Islet precursor cell (in vitro differentiated cells): ENCODE measurements at regions not wholly inside any gene's neighbourhood (a gene's known extent, or its start where the extent isn't known, plus 50 kb on each side); places are given as distances from the start of the nearest gene placed in this dataset.
"Not testable (repeated sequence)": the region's sequence is repeated elsewhere in the genome, so short reads cannot be mapped to it uniquely, and the experiment has no call there.

ENCODE experiments used
- DNase-seq: peaks from one replicate; pipeline ENCODE4 v3.0.0-alpha.2; 2018

DNA sequence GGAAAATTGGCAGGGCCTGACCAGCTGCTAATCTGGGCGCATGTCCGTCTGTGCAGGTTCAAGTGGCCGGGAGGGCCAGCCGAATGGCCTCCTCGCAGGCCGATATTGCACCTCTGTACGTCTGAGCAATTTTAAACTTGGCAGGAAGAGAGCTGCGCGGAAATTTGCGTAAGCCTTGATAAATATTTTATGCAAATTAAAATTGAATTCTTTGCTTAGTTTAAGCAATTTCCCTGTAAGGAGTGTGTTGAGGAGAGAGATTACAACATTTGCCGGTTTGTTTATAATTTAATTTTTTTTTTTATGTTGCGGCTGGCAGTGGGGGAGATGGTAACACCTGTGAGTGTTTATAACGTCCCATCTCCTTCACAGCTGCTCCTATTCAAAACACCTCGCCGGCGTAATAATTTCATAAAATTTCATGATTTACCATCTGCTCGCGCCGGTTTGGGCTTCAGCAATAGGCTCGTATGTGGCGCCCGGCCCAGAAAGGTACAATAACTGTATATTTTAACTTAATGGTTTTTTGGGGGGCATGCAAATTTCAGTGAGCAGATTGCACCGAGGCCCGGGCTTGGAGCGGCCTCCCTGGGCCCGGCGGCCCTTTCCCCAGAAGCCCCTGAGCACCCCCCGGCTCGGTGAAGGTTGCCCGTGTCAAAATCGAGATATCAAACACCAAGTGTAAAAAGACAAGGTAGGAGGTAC, 269.4 kb upstream of the MVB12B start:
- peak; percentile 41 for DNase-seq

DNA sequence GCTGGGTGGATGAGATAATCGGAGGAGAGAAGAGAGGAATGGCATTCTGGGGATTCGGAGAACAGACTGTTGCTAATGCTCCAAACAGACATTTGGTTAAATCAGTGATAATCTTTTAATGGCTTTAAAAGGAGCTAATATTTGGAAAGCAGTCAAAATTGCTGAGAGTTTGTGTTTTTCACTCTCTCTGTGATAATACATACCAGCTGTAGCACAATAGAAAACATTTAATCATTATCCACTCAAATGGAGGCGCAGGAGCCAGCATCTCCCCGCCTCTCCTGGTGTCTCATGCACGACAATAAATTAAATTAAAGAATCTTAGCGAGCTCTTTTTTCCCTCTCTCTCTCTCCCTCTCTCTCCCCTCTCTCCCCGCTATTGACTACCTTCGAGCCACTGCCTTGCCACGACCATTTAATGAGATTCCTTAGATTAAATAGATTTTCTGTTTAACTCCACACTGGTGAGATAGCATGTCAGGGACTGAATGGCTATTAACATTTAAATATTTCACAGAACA, 268.6 kb upstream of the MVB12B start:
- peak; percentile 4 for DNase-seq

DNA sequence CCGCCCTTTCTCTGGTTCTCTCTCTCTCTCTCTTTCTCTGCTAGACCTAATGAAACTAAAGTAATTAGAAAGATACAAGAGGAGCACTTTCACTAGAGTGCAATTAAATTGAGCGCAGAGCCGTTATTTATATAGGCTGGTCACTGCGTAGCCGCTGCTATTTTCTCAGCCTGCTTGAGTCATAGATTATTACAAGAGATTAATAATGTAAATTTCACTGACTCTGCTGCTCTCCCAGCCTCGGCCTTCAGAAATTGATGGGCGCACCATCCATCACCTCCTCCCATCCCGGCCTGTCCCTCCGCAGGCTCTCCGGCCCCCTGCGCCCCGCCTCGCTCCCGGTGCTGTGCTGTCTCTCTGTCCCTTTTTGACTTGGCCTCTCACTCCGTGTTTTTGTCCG, 268.0 kb upstream of the MVB12B start:
- DNase-seq, result no peak

DNA sequence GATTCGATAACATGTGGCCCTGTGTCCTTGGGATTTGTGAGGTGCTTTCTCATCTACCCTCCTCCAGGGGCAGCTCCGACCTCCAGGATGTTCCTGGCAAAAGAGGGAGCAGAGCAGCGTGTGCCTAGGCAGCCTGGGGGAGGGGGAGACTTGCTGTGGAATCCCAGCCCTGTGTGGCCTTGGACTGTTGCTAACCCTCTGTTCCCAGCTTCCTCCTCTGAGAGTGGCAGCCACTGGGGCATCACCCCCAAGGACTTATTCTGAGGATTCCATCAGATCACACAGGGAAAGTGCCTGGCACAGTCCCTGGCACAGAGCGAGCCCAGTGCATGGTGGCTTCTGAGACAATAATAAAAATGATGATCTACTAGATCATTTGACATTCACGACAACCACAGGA, 265.1 kb upstream of the MVB12B start:
- no peak for DNase-seq

DNA sequence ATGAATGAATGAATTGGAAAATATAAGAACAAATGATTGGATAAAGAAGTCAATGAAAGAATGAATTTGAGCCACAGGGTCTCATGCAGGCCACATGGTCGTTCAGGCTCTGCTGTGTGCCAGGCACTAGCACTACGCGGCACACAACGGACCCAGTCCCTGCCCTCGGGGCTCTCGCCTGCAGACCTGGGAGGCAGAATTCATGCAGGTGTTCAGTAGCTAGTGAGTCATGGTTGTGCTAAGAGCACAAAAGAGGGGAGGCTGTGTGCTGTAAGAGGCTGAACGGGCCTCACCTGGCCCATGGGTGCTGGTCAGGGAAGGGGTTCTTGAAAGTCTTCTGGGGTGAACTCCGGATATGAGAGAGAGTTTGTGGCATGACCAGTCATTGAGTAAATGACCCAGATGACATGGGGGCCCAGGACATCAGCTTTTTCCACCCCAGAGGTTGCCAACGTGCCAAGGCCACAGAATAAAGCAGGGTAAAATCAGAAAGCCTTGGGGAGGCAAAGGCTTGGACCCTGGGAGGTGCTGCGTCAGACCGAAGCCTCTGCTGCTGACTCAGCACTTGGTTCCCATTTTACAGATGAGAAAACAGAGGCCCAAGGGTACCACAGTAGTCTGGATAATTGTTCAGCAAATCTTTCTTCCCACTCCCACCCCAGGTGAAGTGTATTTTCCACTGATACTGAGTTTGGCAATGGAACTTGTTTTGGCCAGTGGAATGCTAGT, 264.3 kb upstream of the MVB12B start:
- no peak for DNase-seq

DNA sequence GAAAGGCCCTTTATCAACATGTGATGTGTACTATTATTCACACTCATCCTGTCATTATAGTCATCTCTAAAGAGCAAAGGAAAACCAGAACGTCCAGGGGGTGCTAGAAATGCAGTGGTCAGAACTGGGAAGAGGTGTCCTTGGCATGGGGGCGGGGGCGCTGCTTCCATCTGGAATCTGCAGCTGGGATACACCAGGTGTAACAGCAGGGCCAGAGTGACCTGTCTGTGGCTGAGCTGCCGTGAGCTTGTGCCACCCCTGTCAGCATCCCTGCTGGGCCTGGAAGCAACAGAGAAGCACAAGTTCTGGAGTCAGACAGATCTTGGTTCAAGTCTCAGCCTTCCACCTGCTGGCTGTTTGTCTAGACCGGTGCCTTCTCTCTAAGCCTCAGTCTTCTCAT, 263.3 kb upstream of the MVB12B start:
- no peak for DNase-seq

DNA sequence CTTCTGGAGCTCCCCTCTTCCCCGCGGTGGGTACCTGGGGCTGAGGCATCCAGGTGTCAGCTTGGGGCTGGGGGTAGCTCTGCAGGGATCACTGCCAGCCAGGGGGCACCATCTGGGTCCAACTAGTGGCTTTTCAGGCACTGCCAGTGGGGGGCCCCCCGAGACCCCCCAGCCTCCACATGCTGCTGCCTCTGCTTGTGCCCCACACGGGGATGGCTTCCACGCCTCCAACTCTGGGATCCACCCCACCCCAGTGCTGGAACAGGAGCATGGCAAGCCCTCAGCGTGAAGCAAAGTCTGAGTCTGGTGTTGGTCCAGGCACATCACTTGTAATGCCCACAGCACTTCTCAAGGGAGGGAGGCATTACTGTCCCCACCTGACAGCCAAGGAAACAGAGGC, 260.5 kb upstream of the MVB12B start:
- no peak for DNase-seq

DNA sequence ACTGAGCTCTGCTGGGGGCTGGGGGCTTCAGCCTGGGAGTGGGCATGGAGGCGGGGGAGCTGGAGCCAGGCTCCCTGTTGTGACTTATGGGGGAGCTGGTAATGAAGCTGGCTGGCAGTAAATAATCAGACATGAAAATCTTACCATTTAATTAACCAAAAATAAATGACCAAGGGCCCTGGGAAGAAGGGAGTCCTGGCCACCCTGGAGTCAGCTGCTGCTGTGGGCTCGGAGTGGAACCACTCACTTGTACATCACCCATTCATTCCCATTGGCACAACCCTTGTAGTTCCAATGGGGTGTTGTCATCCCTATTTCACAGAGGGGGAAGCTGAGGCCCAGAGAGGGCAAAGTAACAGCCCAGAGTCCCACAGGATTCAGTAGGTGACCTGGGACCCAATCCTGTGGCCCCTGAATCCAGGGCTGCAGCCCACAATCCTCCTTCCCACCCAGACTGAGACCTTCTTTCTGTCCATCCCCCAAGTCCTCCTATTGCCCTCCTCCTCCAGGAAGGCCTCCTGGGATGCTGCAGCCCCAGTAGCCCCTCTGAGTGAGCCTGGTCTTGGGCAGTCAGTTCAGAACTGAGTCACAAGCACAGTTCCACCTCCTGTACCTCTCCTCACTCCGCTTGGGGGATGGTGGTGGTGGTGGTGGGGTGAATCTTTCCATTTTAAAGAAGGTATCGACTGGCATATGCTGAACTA, 259.4 kb upstream of the MVB12B start:
- DNase-seq, result no peak

DNA sequence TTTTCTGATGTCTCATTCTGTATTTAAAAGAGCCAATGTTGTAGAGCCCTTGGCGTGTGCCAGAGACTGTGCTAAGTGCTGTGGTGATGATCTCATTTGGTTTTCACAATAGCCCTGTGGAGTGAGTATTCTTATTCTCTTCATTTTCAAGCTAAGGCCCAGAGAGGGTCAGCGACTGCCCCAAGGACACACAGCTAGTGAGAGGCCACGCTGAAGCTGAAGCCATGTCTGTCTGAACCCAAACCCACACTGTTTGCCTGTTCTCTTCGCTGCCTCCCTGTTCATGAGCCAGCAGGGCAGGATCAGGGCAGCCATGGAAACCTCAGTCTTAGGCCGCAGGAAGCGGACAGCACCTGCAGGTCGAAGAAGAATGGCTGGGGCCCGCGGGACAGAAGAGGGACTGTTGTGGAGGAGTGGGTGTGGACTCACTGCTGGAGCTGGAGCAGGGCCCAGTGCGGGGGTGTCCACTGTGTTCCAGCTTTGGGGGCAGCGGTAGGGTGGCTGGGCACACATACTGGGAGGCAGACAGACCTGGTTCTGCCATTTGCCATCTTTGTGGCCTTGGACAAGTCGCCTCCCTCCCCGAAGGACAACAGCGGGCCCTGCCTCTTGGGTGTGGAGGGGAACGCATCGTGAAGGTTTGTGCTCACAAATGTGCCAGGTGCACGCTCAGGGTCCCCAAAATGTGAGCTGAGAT, 257.9 kb upstream of the MVB12B start:
- DNase-seq, result no peak

DNA sequence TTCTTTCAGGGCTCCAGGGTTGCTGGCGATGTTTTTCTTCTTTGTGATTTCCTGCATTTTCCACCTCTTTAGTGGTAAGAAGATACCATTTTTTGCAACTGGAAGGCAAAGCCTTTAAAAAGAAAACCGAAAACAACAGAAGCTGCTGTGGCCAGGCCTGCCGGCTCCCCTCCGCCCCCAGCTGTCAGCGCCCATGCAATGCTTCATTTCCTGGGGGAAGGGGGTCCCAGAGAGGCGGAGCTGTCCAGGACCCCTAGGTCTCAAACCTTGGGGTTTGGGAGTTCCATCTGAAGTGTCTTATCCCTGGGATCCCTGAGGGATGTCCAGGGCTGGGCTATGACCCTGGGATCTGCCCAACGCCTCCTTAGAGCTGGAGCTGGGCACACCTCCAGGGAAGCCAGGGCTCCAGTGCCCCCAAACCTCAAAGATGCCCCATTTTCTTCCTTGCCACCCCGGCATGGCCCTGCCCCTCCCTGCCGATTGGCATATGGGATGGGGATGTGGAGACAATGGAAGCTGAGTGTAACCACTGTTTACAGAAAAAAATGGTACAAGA, 257.2 kb upstream of the MVB12B start:
- DNase-seq, result no peak

DNA sequence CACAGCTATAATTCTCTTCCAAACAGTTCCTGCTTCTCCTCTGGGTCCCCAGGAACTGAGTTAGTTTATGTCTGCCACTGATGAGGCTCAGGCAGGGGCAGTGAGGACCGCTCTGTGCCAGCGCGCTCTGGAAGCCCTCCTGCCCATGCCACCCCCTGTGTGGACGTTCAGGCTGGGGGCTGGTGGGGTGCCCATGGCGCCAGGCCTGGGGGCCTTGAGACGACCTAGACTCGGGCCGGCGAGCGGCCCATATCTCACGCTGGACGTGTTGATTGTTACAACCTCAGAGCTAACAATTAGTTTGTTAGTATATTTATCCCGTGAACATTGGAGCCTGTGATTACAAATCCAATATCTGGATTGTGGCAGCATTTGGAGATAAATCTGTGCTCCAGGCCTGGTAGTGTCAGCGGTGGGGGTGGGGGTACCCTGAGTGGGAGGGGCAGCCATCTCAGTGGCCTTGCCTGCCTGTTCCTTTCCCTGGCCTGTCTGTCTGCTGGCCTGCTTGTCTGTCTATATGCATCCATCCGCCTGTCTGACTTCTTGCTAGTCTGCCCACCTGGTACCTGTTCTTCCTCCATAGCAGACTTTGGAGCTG, 256.5 kb upstream of the MVB12B start:
- no peak for DNase-seq

DNA sequence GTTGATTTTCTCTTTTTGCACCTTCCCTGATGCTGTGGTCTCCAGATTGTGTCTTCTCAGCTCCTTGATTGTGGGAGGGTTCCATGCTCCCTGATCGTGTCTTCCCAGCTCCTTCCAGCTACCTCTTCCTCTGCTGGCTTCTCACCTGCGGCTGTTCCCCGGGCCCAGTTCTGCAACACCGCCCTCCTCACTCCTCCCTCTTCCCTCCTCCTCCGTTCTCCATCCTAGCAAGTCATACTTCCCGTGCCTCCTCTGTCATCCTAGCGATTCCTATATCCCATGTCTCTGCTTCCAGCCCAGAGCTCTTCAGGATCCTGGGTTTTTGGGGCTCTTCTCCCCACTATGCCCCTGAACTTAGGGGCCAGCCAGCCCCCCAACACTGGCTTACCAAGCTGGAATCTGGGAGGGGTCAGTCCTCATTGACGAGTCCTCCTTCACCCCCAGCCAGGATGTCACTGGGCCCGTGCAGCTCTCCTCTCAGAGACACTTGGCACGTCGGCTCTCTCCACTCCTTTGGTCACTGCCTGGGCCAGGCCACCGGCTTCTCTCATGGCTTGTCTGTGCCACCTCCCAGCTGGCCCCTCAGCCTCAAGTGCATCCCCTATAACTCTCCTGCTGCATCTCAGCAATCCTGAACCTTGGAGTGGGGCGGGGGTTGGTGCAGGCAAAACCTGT, 255.4 kb upstream of the MVB12B start:
- DNase-seq, result no peak

DNA sequence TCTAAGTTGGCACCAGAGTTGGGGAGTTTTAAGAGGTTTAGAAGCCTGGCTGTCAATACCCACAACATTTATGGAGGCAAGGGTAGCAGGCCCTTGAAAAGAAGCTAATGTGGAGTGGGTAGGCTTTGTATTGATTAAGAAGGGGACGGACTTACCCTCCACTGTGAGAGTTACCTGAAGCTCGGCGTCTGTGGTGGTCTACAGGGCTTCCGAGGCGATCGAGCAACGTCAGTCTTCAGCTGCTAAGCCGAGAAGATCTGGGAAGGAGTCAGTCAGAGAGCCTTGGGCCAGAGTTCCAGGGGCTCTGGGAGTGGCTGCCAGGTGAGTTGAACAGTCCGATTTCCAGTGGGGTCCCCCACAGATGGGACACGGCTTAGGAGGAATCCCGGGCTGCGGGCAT, 249.0 kb upstream of the MVB12B start:
- not testable (repeated sequence) for DNase-seq

DNA sequence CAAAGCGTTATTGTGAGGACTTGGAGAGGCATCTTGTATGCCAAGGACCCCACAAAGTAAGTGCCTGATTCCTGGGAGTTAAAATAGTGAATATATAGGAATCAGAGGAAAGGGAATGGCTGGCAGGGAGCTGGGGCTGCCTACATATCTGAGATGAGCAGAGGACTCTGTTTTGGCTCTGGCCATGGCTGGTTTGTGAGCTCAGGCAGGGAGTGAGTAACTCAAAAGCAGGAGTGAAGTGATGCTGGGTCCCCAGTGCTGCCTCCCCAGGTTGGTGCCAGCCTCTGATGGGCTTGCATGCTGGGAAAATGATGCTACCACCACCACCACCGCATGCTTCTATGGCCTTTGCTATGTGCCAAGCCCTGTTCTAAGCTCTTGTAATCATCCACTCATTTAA, 246.0 kb upstream of the MVB12B start:
- no peak for DNase-seq

DNA sequence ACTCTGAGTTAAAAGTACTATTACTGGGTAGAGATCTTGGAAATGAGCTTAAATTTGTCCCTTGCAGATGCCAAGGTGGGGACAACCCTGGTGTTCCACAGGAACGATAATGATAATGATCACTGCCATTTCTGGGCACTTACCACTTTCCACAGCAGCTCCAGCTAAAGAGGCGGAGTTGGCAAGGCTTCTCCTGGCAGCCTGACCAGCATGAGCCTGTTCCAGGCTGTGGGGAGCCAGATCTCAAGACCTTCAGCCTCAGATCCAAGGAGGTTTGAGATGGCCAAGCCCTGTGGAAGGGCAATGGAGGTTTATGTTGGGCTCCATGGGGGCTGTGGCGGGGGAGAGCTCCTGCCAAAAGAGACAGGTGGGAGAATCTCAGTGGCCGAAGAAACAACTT, 244.9 kb upstream of the MVB12B start:
- no peak for DNase-seq

DNA sequence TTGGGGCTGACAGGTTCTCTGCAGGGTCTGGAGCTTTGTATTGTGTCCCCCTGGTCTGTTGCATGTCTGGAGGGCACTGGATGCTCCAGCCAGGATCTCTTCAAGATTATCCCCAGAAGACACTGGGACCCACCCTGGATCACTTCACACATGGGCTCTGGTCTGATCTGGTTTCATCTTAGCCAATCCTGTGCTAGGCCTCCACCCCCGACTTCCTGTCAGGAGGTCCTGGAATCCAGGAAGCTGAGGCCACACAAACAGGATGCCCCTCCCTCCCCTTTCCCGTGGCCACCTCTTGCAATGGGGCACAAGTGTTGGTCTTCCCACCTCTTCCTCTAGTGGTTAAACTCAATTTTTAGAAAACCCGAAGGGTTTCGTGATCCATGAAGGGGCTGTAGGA, 242.6 kb upstream of the MVB12B start:
- no peak for DNase-seq

DNA sequence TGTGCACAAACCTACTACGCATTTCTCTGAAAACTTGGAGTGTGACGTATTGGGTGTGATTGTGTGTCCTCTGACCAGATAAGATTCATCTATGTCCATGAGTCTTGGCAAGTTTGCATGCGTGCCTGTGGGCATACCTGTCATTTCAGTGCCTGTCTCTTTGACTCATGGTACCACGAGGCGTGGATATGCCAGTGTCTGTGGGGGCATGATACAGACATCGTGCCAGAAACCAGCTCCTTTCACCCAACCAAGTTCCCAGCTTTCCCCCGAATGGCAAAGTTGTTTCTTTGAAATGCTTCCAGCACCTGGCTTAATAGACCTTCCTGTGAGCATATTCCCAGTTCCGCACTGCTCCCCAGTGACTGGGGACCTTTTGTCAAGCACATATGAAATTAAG, 241.9 kb upstream of the MVB12B start:
- no peak for DNase-seq

DNA sequence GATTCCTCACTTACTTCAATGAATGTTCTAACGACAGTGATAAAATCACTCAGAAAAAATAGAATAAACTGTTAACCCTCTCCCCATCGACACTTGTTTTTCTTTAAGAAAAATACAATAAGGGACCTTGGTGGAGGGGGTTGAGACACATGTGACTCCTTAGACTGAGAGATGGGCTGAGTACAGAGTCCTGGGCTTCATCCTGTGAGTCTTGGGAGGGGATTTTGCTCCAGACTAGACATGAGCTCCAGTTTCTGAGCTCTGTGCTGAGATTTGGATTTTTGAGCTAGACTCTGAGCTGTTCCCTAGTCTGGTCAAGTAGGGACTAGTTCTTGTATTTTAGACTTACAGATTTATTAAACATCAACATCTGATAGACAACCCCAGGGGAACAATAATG, 241.5 kb upstream of the MVB12B start:
- DNase-seq, result no peak

DNA sequence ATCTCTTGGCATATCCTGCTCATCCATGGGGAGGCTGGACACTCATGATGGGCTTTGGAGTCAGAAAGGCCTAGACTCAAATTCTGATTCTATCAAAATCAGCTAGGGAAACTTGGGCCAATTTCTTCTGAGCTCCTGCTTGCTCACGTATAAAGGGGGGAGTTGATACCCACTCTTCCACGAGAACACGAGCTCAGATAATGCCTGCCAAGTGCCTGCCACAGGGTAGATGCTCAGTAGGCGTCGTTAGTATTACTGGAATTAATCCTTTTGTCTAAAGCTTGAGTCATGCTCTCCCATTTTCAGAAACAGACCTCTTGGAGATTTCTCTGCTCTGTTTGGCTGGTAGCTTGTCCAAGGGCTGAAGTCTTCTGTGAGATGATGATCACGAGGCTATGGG, 238.3 kb upstream of the MVB12B start:
- no peak for DNase-seq

DNA sequence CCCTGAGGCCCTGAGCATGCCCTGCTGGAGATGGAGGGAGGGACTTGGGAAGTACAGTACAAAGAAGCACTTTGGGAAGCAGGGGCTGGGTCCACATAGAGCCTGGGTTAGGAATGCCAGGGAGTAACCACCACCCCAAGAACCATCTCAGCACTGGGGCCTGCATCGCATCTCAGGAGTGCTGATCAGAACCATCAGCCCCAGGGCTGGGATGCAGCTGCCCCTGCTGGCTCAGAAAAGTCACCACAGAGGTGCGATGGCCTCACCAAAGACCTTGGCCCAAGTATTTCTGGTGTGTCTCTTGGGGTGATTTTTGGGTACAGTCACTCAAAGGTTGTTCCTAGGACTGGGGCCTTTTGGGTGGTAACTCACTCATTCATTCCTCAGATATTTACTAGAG, 236.8 kb upstream of the MVB12B start:
- DNase-seq, result no peak

DNA sequence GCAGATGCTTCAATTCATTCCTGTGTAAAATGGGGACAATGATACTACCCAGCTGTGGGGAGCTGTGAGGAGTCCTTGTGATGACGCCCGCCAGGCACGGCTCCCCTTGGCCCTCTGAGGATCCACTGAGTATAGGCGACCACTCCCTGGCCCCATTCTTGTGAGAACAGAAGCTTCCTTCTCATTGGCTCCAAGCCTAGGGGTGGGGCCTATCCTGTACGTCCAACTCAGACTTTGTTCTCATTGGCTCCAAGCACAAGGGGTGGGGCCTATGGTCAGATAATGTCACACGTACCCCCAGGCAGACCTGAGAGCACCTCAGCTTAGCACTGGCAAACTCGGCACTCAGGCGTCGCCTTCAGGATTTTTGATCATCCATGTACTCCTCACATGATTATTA, 232.9 kb upstream of the MVB12B start:
- no peak for DNase-seq
